GM23338 (cell line): ENCODE measurements at regions not wholly inside any gene's neighbourhood (a gene's known extent, or its start where the extent isn't known, plus 50 kb on each side); places are given as distances from the start of the nearest gene placed in this dataset.

Experiments used
- ATAC-seq: fragments of 200-7000 bp; cut with Tn5 transposase; 3 replicates; pipeline ENCODE4 v1.9.1; 2020
- DNase-seq: peaks from one replicate; pipeline ENCODE4 v3.0.0-alpha.2; 2015; ENCODE audit warnings: low spot score
- H2AFZ ChIP-seq: fragments of 200-600 bp; sonication (generic); 2 replicates; pipeline ENCODE4 v1.8.0; 2016; ENCODE audit warnings: antibody characterized with exemption, mild to moderate bottlenecking, moderate library complexity
- H3F3A ChIP-seq: fragments of 200-600 bp; sonication (generic); replicated peaks from 2 replicates; pipeline ENCODE4 v1.8.0; 2017; ENCODE audit warnings: antibody characterized with exemption, mixed run types, low read depth
- H3K27ac ChIP-seq: fragments of 200-600 bp; sonication (generic); 2 replicates; pipeline ENCODE4 v1.6.1; 2016; ENCODE audit warnings: low read depth
- H3K27me3 ChIP-seq: fragments of 200-600 bp; sonication (generic); 2 replicates; pipeline ENCODE4 v1.8.0; 2016; ENCODE audit warnings: mild to moderate bottlenecking, mixed run types, moderate library complexity; ENCODE audit not compliant: insufficient read depth
- H3K36me3 ChIP-seq: fragments of 200-600 bp; sonication (generic); 2 replicates; pipeline ENCODE4 v1.8.0; 2016; ENCODE audit warnings: mild to moderate bottlenecking; ENCODE audit not compliant: insufficient read depth
- H3K4me1 ChIP-seq: fragments of 200-600 bp; sonication (generic); 2 replicates; pipeline ENCODE4 v1.8.0; 2016; ENCODE audit warnings: mild to moderate bottlenecking, moderate library complexity; ENCODE audit not compliant: insufficient read depth
- H3K4me2 ChIP-seq: fragments of 200-600 bp; sonication (generic); 2 replicates; pipeline ENCODE4 v1.7.1; 2017; ENCODE audit warnings: mixed run types
- H3K4me3 ChIP-seq: fragments of 200-600 bp; sonication (generic); 2 replicates; pipeline ENCODE4 v1.6.1; 2016; ENCODE audit warnings: mixed run types
- H3K79me2 ChIP-seq: fragments of 200-600 bp; sonication (generic); replicated peaks from 2 replicates; pipeline ENCODE4 v1.8.0; 2017; ENCODE audit warnings: mild to moderate bottlenecking; ENCODE audit not compliant: insufficient read depth
- H3K9me2 ChIP-seq: fragments of 200-600 bp; sonication (generic); 2 replicates; pipeline ENCODE4 v1.8.0; 2017; ENCODE audit not compliant: insufficient read depth
- H4K20me1 ChIP-seq: fragments of 200-600 bp; sonication (generic); replicated peaks from 2 replicates; pipeline ENCODE4 v1.8.0; 2017; ENCODE audit warnings: mild to moderate bottlenecking; ENCODE audit not compliant: insufficient read depth
- H3K27ac Mint-ChIP-seq: 2 replicates; pipeline ENCODE4 v1.8.0; 2020; ENCODE audit warnings: inconsistent platforms, mild to moderate bottlenecking, moderate library complexity, mixed read lengths
- H3K27me3 Mint-ChIP-seq: 3 replicates; pipeline ENCODE4 v1.8.0; 2022; ENCODE audit warnings: low read depth, mild to moderate bottlenecking, moderate library complexity, mixed read lengths, inconsistent platforms; ENCODE audit not compliant: insufficient read depth, poor library complexity
- H3K36me3 Mint-ChIP-seq: 3 replicates; pipeline ENCODE4 v1.8.0; 2021; ENCODE audit warnings: low read depth, mild to moderate bottlenecking, inconsistent platforms, moderate library complexity, mixed read lengths
- H3K4me1 Mint-ChIP-seq: 3 replicates; pipeline ENCODE4 v1.8.0; 2020; ENCODE audit warnings: mild to moderate bottlenecking, inconsistent platforms, mixed read lengths
- H3K4me3 Mint-ChIP-seq: 3 replicates; pipeline ENCODE4 v1.8.0; 2021; ENCODE audit warnings: moderate library complexity, mild to moderate bottlenecking, inconsistent platforms, mixed read lengths
- H3K9me3 Mint-ChIP-seq: 3 replicates; pipeline ENCODE4 v1.8.0; 2020; ENCODE audit warnings: moderate library complexity, mild to moderate bottlenecking, inconsistent platforms, mixed read lengths
- EZH2phosphoT487 ChIP-seq: fragments of 200-600 bp; sonication (generic); IDR thresholded peaks from one replicate; pipeline ENCODE4 v1.8.1; 2018; ENCODE audit warnings: antibody characterized with exemption; ENCODE audit not compliant: unreplicated experiment
- NANOG ChIP-seq: IDR thresholded peaks from 2 replicates; pipeline ENCODE4 v1.6.1; 2016; ENCODE audit warnings: antibody characterized with exemption, borderline replicate concordance
- POLR2AphosphoS5 ChIP-seq: IDR thresholded peaks from 2 replicates; pipeline ENCODE4 v1.6.1; 2016; ENCODE audit warnings: antibody characterized with exemption, low read depth
- ZNF331 ChIP-seq: fragments of 250-450 bp; sonication (Bioruptor Pico); IDR thresholded peaks from 2 replicates; pipeline ENCODE4 v1.5.0; 2020; ENCODE audit warnings: low read depth, mild to moderate bottlenecking, moderate library complexity
- TF ChIP-seq, protein P1 (sequence below): IDR thresholded peaks from 2 replicates; pipeline ENCODE4 v1.6.1; 2016; ENCODE audit warnings: antibody characterized with exemption
- TF ChIP-seq, protein P2 (sequence below), 2 experiments: fragments of 200-600 bp in 1 of 2; sonication (generic) in 1 of 2; conservative IDR thresholded peaks; 2 replicates each; pipeline versions ENCODE4 v1.5.1 to v1.6.1; 2016 to 2017; ENCODE audit warnings: antibody characterized with exemption in 2 of 2, low read depth in 2 of 2, mild to moderate bottlenecking in 2 of 2, moderate library complexity in 1 of 2
- TF ChIP-seq, protein P3 (sequence below): IDR thresholded peaks from one replicate; pipeline ENCODE4 v1.6.1; 2018; ENCODE audit warnings: antibody characterized with exemption; ENCODE audit not compliant: unreplicated experiment
- TF ChIP-seq, protein P4 (sequence below): fragments of 250-450 bp; sonication (Bioruptor Pico); IDR thresholded peaks from 2 replicates; pipeline ENCODE4 v1.5.0; 2020; ENCODE audit warnings: mild to moderate bottlenecking, moderate library complexity

DNA sequence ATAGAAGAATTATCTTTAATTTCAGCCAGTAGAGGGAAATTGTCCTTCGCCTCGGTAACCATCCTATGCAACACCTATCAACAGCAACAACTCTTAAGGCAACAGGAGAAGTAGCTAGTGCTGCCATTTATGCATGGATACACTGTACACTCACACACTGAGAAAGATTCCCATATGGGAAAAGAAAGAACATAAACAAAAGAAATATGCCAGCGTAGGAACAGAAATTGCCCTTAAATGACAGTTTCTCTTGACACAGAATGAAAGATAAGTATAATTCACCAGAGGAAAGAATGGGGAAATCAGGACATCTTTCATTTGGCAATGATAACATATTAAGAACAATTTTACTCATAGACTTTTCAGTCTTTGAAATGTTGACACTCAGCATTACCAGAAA is 466.9 kb downstream of the BCAT1 start:
- Mint-ChIP-seq H3K27me3 (no peaks in the 10 kb centered on the region), H3K9me3 (no peaks in the 10 kb centered on the region), H3K4me3 (no peak overlapping the region), H3K36me3 (no peaks in the 10 kb centered on the region), H3K4me1 (peaks cover 18% of the 10 kb centered on the region), H3K27ac (no peak overlapping the region)
- Histone ChIP-seq H3K27ac (no peak overlapping the region), H3K9me2 (no peaks in the 10 kb centered on the region), H3K4me2 (no peak overlapping the region), H2AFZ (no peak overlapping the region), H4K20me1 (no peaks in the 10 kb centered on the region; the same call in 1 of the 2 replicates), H3K4me3 (no peak overlapping the region), H3K27me3 (no peaks in the 10 kb centered on the region), H3F3A (no peaks in the 10 kb centered on the region), H3K36me3 (no peaks in the 10 kb centered on the region), H3K4me1 (peaks cover 9% of the 10 kb centered on the region; the same call in 1 of the 2 replicates), H3K79me2 (no peaks in the 10 kb centered on the region)
- no peak for ATAC-seq
- DNase-seq, result no peak
- TF ChIP-seq POLR2AphosphoS5 (no peak), NANOG (no peak), ZNF331 (CRISPR knock-in tag) (no peak)
- TF ChIP-seq, protein P1, sequence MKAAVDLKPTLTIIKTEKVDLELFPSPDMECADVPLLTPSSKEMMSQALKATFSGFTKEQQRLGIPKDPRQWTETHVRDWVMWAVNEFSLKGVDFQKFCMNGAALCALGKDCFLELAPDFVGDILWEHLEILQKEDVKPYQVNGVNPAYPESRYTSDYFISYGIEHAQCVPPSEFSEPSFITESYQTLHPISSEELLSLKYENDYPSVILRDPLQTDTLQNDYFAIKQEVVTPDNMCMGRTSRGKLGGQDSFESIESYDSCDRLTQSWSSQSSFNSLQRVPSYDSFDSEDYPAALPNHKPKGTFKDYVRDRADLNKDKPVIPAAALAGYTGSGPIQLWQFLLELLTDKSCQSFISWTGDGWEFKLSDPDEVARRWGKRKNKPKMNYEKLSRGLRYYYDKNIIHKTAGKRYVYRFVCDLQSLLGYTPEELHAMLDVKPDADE, result no peak

DNA sequence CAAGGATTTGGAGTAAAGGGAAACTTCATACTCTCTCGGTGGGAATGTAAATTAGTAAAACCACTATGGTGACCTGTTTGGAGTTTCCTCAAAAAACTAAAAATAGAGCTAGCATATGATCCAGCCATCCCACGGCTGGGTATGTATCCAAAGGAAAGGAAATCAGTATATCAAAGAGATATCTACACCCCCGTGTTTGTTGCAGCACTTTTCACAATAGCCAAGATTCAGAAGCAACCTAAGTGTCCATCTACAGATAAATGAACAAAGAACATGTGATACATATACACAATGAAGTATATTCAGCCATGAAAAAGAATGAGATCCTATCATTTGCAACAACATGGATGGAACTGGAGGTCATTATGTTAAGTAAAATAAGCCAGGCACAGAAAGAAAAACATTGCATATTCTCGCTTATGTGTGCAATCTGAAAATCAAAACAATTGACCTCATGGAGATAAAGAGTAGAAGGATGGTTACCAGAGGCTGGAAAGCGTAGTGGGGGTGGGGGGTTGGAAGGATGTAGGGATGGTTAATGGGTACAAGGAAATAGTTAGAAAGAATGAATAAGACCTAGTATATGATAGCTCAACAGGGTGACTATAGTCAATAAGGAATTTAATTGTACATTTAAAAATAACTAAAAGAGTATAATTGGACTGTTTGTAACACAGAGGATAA is 468.0 kb downstream of the BCAT1 start:
- Histone ChIP-seq H3K9me2 (no peaks in the 10 kb centered on the region), H3K4me1 (peaks cover 9% of the 10 kb centered on the region; the same call in 1 of the 2 replicates), H3K27me3 (no peaks in the 10 kb centered on the region), H3K36me3 (no peaks in the 10 kb centered on the region), H3F3A (no peaks in the 10 kb centered on the region), H4K20me1 (no peaks in the 10 kb centered on the region; the same call in 1 of the 2 replicates), H3K4me2 (no peak overlapping the region), H3K27ac (no peak overlapping the region), H3K4me3 (no peak overlapping the region), H3K79me2 (no peaks in the 10 kb centered on the region), H2AFZ (no peak overlapping the region)
- no peaks in the 10 kb centered on the region for H3K27me3 Mint-ChIP-seq
- ATAC-seq (no peak), DNase-seq (no peak)
- H3K36me3 Mint-ChIP-seq, result no peaks in the 10 kb centered on the region
- H3K4me3 Mint-ChIP-seq, result no peak overlapping the region
- no peaks in the 10 kb centered on the region for H3K9me3 Mint-ChIP-seq
- H3K4me1 Mint-ChIP-seq, result peaks cover 18% of the 10 kb centered on the region
- no peak overlapping the region for H3K27ac Mint-ChIP-seq
- TF ChIP-seq ZNF331 (CRISPR knock-in tag) (no peak), NANOG (no peak), EZH2phosphoT487 (no peak)
- TF ChIP-seq, protein P2, sequence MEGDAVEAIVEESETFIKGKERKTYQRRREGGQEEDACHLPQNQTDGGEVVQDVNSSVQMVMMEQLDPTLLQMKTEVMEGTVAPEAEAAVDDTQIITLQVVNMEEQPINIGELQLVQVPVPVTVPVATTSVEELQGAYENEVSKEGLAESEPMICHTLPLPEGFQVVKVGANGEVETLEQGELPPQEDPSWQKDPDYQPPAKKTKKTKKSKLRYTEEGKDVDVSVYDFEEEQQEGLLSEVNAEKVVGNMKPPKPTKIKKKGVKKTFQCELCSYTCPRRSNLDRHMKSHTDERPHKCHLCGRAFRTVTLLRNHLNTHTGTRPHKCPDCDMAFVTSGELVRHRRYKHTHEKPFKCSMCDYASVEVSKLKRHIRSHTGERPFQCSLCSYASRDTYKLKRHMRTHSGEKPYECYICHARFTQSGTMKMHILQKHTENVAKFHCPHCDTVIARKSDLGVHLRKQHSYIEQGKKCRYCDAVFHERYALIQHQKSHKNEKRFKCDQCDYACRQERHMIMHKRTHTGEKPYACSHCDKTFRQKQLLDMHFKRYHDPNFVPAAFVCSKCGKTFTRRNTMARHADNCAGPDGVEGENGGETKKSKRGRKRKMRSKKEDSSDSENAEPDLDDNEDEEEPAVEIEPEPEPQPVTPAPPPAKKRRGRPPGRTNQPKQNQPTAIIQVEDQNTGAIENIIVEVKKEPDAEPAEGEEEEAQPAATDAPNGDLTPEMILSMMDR (conservative IDR thresholded peaks at IDR 0.05; ENCODE audit: low read depth in 2 of 2), result no peak
- TF ChIP-seq, protein P3, sequence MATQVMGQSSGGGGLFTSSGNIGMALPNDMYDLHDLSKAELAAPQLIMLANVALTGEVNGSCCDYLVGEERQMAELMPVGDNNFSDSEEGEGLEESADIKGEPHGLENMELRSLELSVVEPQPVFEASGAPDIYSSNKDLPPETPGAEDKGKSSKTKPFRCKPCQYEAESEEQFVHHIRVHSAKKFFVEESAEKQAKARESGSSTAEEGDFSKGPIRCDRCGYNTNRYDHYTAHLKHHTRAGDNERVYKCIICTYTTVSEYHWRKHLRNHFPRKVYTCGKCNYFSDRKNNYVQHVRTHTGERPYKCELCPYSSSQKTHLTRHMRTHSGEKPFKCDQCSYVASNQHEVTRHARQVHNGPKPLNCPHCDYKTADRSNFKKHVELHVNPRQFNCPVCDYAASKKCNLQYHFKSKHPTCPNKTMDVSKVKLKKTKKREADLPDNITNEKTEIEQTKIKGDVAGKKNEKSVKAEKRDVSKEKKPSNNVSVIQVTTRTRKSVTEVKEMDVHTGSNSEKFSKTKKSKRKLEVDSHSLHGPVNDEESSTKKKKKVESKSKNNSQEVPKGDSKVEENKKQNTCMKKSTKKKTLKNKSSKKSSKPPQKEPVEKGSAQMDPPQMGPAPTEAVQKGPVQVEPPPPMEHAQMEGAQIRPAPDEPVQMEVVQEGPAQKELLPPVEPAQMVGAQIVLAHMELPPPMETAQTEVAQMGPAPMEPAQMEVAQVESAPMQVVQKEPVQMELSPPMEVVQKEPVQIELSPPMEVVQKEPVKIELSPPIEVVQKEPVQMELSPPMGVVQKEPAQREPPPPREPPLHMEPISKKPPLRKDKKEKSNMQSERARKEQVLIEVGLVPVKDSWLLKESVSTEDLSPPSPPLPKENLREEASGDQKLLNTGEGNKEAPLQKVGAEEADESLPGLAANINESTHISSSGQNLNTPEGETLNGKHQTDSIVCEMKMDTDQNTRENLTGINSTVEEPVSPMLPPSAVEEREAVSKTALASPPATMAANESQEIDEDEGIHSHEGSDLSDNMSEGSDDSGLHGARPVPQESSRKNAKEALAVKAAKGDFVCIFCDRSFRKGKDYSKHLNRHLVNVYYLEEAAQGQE, result no peak
- TF ChIP-seq, protein P4, sequence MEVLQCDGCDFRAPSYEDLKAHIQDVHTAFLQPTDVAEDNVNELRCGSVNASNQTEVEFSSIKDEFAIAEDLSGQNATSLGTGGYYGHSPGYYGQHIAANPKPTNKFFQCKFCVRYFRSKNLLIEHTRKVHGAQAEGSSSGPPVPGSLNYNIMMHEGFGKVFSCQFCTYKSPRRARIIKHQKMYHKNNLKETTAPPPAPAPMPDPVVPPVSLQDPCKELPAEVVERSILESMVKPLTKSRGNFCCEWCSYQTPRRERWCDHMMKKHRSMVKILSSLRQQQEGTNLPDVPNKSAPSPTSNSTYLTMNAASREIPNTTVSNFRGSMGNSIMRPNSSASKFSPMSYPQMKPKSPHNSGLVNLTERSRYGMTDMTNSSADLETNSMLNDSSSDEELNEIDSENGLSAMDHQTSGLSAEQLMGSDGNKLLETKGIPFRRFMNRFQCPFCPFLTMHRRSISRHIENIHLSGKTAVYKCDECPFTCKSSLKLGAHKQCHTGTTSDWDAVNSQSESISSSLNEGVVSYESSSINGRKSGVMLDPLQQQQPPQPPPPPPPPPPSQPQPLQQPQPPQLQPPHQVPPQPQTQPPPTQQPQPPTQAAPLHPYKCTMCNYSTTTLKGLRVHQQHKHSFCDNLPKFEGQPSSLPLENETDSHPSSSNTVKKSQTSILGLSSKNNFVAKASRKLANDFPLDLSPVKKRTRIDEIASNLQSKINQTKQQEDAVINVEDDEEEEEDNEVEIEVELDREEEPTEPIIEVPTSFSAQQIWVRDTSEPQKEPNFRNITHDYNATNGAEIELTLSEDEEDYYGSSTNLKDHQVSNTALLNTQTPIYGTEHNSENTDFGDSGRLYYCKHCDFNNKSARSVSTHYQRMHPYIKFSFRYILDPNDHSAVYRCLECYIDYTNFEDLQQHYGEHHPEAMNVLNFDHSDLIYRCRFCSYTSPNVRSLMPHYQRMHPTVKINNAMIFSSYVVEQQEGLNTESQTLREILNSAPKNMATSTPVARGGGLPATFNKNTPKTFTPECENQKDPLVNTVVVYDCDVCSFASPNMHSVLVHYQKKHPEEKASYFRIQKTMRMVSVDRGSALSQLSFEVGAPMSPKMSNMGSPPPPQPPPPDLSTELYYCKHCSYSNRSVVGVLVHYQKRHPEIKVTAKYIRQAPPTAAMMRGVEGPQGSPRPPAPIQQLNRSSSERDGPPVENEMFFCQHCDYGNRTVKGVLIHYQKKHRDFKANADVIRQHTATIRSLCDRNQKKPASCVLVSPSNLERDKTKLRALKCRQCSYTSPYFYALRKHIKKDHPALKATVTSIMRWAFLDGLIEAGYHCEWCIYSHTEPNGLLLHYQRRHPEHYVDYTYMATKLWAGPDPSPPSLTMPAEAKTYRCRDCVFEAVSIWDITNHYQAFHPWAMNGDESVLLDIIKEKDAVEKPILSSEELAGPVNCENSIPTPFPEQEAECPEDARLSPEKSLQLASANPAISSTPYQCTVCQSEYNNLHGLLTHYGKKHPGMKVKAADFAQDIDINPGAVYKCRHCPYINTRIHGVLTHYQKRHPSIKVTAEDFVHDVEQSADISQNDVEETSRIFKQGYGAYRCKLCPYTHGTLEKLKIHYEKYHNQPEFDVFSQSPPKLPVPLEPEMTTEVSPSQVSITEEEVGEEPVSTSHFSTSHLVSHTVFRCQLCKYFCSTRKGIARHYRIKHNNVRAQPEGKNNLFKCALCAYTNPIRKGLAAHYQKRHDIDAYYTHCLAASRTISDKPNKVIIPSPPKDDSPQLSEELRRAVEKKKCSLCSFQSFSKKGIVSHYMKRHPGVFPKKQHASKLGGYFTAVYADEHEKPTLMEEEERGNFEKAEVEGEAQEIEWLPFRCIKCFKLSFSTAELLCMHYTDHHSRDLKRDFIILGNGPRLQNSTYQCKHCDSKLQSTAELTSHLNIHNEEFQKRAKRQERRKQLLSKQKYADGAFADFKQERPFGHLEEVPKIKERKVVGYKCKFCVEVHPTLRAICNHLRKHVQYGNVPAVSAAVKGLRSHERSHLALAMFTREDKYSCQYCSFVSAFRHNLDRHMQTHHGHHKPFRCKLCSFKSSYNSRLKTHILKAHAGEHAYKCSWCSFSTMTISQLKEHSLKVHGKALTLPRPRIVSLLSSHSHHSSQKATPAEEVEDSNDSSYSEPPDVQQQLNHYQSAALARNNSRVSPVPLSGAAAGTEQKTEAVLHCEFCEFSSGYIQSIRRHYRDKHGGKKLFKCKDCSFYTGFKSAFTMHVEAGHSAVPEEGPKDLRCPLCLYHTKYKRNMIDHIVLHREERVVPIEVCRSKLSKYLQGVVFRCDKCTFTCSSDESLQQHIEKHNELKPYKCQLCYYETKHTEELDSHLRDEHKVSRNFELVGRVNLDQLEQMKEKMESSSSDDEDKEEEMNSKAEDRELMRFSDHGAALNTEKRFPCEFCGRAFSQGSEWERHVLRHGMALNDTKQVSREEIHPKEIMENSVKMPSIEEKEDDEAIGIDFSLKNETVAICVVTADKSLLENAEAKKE (CRISPR knock-in tag), result no peak
